Peyer's patch (tissue), 4 donors: ENCODE measurements at regions not wholly inside any gene's neighbourhood (a gene's known extent, or its start where the extent isn't known, plus 50 kb on each side); places are given as distances from the start of the nearest gene placed in this dataset.

ENCODE experiments used
- CTCF ChIP-seq, 6 experiments: fragments of 450-650 bp in 4 of 6; fragments of 200-600 bp in 2 of 6; sonication (generic) in 1 of 6; IDR thresholded peaks; one replicate each; pipeline ENCODE4 v1.5.1; 2017 to 2019; ENCODE audit warnings: antibody characterized with exemption in 6 of 6, mild to moderate bottlenecking in 3 of 6, moderate library complexity in 1 of 6
- POLR2A ChIP-seq, 2 donors: fragments of 450-650 bp; IDR thresholded peaks; one replicate each; pipeline ENCODE4 v1.5.1; 2017; ENCODE audit warnings: antibody characterized with exemption in 2 of 2, mild to moderate bottlenecking in 2 of 2, moderate library complexity in 2 of 2

- TF ChIP-seq POLR2A (IDR thresholded peaks at IDR 0.05) = no peak
- TF ChIP-seq CTCF (IDR thresholded peaks at IDR 0.05) = no peak
These were observed 505.1 kb downstream of the INHBA start for GRCh38 chr7:41197769-41198168.
